GM21786 (cell line): ENCODE measurements at regions not wholly inside any gene's neighbourhood (a gene's known extent, or its start where the extent isn't known, plus 50 kb on each side); places are given as distances from the start of the nearest gene placed in this dataset.

ENCODE experiments used
- ATAC-seq: cut with Tn5 transposase; IDR thresholded peaks from one replicate; pipeline ENCODE4 v1.9.1; 2021; ENCODE audit not compliant: unreplicated experiment

DNA sequence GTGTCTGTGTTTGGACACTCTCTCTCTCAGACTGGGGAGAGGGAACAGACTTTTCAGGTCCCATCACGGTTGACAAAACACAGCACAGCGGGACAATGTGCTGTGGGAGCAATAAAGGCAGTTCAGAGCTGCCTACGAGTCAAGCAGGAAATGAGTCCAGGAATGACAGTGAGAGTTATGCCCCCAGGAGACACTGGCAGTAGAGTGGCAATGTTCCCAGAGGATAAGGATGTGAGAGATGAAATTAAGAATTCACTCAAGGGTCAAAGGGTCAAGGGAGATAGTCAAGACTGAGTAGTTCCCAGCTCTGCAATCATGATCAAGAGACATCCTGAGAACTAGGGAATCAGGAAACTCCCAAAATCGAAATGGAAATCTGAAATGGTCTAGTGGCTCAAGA lies 156.1 kb downstream of the LURAP1L start:
- ATAC-seq: no peak

GRCh38 chr9:12933957-12934356 lies 159.1 kb downstream of the LURAP1L start:
- ATAC-seq: no peak

GRCh38 chr9:12934545-12935272 lies 159.9 kb downstream of the LURAP1L start:
- no peak for ATAC-seq

DNA sequence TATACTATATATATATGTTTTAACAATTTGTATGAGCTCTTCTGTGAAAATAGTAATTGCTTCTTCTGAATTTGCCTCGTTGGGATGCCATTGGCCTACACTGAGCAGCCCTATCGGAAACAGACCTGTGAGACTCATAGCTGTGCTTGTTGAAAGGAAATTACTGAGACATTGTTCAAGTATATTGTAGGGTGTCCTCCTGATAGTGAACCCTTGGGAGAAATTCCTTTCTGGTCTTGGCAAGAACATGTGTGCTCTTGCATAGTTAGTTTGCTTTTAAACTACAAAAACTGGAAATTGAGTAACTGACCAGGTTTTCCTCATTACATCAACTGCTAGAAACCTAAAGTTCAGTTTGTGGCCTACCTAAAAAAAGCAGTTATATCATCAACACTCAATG lies 160.9 kb downstream of the LURAP1L start:
- ATAC-seq: no peak

GRCh38 chr9:12954441-12954840 lies 179.6 kb downstream of the LURAP1L start:
- ATAC-seq: no peak

DNA sequence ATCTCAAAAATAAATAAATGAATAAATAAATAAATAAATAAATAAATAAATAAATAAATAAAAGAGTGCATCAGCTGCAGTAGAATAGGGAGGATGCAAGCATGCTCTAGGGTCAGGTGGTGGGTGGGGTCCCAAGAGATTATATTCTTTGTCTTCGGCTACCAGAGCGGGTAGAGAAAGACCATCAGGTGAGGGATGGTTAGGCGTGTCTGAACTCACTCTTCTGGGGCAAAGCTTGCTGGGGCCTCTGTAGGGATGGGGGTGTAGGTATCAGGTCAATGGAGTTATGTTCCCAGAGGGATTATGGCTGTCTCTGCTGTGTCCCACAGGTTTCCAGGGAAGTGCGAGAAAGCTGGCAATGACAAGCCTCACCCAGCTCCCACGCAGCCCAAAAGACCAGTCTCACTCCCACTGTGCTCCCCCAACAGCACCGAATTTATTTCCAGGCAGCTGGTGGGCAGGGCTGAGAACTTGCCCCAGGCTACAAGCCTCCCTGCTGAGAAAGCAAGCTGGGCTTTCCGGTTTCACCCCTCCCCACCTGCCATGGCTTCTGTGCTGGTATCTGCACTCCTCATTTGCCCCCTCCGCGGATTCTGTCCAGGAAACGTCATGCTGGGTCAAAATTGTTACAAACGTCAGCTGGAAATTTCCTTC lies 180.8 kb downstream of the LURAP1L start:
- ATAC-seq: no peak

GRCh38 chr9:12956261-12956660 lies 181.4 kb downstream of the LURAP1L start:
- ATAC-seq: no peak

GRCh38 chr9:12956805-12957204 lies 182.0 kb downstream of the LURAP1L start:
- no peak for ATAC-seq

DNA sequence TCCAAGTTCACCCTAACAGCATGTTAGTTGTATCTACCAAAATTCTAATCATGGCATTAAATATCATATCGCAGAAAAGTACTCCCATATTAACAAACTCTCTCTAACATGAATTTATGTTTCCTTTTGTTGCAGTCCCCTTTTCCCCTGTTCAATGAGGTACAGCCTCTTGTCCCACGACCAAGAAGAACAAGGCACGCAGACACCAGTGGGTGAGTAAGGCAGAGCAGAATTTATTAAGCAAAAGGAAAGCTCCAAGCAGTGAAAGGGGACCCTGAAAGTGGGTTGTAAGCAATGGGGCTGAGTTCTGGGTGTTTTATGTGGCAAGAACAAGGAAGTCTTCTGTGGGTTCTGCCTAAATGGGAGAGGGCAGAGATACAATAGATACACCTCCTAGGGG lies 183.5 kb downstream of the LURAP1L start:
- ATAC-seq: no peak

GRCh38 chr9:12958708-12959107 lies 183.9 kb downstream of the LURAP1L start:
- no peak for ATAC-seq

DNA sequence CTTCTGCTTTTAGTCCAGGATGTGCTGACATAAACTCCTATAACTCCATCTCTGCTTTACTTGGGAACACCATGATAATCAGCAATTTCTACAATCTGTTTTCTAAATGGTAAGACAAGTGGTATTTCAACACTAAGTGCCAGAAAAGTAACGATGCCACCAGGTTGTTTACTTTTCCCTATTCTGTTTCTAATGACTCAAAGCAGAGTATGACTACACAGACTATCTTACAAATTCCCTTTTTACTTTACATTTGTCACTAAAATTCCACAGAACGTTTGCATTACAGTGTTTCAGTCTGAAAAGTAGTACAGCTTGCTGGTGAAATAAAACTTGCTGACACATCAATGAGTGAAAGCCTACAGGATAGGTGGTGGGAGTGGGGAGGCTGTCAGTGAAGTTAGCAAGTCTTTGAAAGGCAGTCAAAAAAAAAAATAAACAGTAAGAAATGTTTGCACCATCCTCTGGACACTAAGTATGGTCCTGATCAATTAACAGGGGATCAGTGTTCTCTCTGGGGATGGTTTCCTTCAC lies 186.5 kb downstream of the LURAP1L start:
- no peak for ATAC-seq

DNA sequence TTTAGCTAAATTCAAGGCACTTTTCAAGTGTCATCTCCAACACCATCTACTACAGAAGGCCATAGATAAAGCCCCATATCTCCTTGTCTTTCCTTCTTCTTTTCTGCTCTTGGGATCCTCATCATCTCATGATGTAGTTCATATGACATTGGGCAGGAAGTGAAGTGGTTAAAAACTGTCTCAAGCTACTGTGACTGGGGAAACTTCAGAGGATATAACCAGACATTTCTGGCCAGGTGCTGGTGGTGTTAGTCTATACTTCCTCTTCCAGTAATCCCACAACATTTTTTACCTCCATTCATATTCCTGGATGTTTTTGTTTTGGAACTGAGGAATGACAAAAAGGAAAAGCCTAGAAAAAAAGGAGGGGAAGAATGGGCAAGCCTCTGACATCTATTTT lies 188.7 kb downstream of the LURAP1L start:
- ATAC-seq: no peak

GRCh38 chr9:12964271-12964670 lies 189.5 kb downstream of the LURAP1L start:
- no peak for ATAC-seq

DNA sequence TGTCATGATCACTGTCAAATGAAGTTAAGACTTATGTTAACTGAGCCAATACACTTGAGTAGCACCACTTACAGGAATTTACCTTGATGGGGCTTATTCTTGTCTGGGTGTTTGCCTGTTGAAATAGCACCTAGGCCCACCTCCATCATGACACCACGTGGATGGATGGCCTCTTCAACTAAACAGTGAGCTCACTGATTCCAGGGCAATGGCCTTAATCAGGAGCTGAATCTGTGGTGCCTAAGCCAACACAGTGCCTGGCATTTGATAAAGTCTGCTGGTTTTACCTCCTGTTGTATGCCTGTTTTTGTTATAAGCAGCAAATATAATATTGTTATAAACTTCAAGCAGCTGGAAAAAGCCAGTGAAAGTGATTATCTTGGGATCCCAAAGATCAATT lies 190.5 kb downstream of the LURAP1L start:
- no peak for ATAC-seq

DNA sequence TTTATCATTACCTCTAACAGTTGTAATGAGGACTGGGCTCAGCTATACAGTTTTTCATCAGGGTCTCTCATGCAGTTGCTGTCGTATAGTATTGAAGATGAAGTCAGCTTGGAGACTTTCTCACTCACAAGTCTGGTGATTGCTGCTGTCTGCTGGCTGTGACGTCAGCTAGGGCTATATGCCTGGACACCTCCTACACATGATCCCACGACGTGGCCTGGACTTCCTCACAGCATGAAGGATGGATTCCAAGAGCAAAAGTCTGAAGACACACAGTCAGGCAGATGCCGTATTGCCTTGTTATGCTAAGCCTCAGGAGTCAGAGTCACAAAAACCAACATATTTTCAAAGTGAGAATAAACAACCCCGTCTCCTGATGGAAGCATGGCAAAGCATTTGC lies 193.3 kb downstream of the LURAP1L start:
- no peak for ATAC-seq

- no peak for ATAC-seq
Observed at GRCh38 chr9:12972608-12973589, 198.1 kb downstream of the LURAP1L start.

GRCh38 chr9:12973710-12974109 lies 198.9 kb downstream of the LURAP1L start:
- ATAC-seq: no peak

- no peak for ATAC-seq
Observed at GRCh38 chr9:12974671-12975070, 199.9 kb downstream of the LURAP1L start.

- no peak for ATAC-seq
Observed at GRCh38 chr9:12975496-12975895, 200.7 kb downstream of the LURAP1L start.

- ATAC-seq: no peak
Observed at GRCh38 chr9:12980085-12980851, 205.4 kb downstream of the LURAP1L start.

DNA sequence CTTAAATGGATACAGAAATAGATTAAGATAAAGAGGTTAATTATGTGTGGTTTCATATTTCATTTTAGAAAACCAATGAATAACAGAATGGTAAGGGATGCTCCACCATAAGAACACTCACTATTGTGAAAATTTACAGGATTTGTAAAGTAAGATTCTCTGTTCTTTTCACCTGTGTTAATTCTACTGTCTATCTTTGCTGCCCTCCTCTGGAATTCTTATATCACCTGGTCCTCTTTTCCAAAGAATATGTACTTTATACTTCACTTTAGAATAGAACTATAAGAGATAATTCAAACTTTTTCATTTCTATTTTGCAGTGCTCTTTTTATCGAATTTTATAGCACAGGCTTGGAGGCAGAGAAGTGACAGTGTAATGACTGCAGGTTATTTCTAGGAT lies 213.4 kb downstream of the LURAP1L start:
- no peak for ATAC-seq
